ENCODE measurements at regions not wholly inside any gene's neighbourhood (a gene's known extent, or its start where the extent isn't known, plus 50 kb on each side); places are given as distances from the start of the nearest gene placed in this dataset.

DNA sequence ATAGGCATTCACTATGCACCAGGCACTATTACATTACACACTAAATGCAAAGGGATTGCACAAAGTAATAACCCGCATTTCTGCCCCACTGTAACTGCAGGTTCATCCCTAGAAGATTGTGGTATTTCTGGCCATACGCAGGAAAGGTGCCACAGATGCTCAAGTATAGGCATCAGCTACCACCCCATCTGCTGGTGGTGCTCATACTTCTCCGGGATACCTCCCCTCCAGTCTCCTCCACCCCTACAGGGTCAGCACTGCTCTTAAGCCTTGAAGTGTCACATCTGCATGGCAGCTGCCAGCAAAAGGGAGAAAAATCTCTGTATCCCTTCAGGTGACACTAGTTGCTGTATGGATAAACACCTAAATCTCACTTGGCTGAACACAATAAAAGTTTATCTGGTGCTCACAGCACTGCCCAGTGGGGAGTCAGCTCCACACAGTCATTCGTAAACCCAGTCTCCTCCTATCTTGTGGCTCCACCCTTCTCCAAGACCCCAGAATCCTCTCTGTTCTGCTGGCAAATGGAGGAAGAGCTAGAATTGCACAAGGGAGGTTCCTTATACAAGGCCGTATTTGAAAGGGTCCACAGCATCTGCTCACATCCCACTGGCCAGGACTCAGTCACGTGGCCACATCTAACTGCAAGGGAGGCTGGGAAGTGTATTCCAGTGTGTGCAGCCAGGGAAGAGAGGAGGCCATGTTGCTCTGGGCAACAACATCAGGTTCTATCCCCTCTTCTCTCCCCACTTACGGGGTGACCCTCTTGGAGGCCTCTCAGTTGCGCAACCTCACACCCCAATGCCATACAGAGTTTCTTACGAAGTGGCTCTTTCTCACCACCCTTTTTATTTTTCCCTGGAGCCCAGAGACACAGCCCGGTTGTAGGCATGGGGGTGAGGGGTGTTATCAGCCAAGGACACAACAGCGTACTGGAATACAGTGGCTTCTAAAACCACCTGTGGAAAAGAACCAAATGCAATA lies 114.7 kb downstream of the BUD13 start:
- in situ Hi-C loops (cut with HindIII; ENCODE audit: low pct_unique_long_range_greater_than_20kb, low sequenced_read_pairs): no loop called here
- intact Hi-C loops (cut with micrococcal nuclease; ENCODE audit: unreplicated experiment): no loop called here
- DNase-seq (ENCODE audit: low read depth, low spot score) (no peak), ATAC-seq (peak; percentile 62)
- ChIA-PET POLR2A (interaction anchor here (0.6 kb wide), 1 partner anchor 562 kb away, joined by 3 read pairs; no protein-coding TSS in a partner anchor), CTCF (interaction anchor here (0.5 kb wide), 1 partner anchor 98 kb away, joined by 4 read pairs; no protein-coding TSS in a partner anchor)
- H3K9me3 ChIP-seq (ENCODE audit: control insufficient read depth, insufficient read depth, low read depth, low read length): no peaks in the 10 kb centered on the region
- peaks cover 8% of the 10 kb centered on the region for H3K27me3 ChIP-seq (ENCODE audit: control insufficient read depth, insufficient read depth, low read length)
- no TSS peak for BruUV-seq (replicated peaks)
- TF ChIP-seq, protein P1, sequence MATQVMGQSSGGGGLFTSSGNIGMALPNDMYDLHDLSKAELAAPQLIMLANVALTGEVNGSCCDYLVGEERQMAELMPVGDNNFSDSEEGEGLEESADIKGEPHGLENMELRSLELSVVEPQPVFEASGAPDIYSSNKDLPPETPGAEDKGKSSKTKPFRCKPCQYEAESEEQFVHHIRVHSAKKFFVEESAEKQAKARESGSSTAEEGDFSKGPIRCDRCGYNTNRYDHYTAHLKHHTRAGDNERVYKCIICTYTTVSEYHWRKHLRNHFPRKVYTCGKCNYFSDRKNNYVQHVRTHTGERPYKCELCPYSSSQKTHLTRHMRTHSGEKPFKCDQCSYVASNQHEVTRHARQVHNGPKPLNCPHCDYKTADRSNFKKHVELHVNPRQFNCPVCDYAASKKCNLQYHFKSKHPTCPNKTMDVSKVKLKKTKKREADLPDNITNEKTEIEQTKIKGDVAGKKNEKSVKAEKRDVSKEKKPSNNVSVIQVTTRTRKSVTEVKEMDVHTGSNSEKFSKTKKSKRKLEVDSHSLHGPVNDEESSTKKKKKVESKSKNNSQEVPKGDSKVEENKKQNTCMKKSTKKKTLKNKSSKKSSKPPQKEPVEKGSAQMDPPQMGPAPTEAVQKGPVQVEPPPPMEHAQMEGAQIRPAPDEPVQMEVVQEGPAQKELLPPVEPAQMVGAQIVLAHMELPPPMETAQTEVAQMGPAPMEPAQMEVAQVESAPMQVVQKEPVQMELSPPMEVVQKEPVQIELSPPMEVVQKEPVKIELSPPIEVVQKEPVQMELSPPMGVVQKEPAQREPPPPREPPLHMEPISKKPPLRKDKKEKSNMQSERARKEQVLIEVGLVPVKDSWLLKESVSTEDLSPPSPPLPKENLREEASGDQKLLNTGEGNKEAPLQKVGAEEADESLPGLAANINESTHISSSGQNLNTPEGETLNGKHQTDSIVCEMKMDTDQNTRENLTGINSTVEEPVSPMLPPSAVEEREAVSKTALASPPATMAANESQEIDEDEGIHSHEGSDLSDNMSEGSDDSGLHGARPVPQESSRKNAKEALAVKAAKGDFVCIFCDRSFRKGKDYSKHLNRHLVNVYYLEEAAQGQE (IDR thresholded peaks at IDR 0.05; ENCODE audit: insufficient read depth in 1 of 2, low read depth in 2 of 2, low read length in 1 of 2): no peak
- TF ChIP-seq TCF7L2 (IDR thresholded peaks at IDR 0.05; ENCODE audit: low read depth, low read length): no peak
- TF ChIP-seq SIN3A (IDR thresholded peaks at IDR 0.05; ENCODE audit: borderline replicate concordance, insufficient read depth, low read depth, low read length): no peak
- TF ChIP-seq, protein P2, sequence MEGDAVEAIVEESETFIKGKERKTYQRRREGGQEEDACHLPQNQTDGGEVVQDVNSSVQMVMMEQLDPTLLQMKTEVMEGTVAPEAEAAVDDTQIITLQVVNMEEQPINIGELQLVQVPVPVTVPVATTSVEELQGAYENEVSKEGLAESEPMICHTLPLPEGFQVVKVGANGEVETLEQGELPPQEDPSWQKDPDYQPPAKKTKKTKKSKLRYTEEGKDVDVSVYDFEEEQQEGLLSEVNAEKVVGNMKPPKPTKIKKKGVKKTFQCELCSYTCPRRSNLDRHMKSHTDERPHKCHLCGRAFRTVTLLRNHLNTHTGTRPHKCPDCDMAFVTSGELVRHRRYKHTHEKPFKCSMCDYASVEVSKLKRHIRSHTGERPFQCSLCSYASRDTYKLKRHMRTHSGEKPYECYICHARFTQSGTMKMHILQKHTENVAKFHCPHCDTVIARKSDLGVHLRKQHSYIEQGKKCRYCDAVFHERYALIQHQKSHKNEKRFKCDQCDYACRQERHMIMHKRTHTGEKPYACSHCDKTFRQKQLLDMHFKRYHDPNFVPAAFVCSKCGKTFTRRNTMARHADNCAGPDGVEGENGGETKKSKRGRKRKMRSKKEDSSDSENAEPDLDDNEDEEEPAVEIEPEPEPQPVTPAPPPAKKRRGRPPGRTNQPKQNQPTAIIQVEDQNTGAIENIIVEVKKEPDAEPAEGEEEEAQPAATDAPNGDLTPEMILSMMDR (IDR thresholded peaks at IDR 0.05): no peak
- no peak for TF ChIP-seq POLR2AphosphoS5 (IDR thresholded peaks at IDR 0.05; ENCODE audit: low read depth, low read length)
- H3K4me3 ChIP-seq (ENCODE audit: low read depth in 2 of 2, low read length in 2 of 2): no peak overlapping the region
- H3K27ac ChIP-seq (ENCODE audit: low read length): no peak overlapping the region
- no peaks in the 10 kb centered on the region for H3K4me1 ChIP-seq (ENCODE audit: control insufficient read depth, insufficient read depth, low read length)
- no peaks in the 10 kb centered on the region for H3K36me3 ChIP-seq (ENCODE audit: control insufficient read depth, insufficient read depth, low read length)

DNA sequence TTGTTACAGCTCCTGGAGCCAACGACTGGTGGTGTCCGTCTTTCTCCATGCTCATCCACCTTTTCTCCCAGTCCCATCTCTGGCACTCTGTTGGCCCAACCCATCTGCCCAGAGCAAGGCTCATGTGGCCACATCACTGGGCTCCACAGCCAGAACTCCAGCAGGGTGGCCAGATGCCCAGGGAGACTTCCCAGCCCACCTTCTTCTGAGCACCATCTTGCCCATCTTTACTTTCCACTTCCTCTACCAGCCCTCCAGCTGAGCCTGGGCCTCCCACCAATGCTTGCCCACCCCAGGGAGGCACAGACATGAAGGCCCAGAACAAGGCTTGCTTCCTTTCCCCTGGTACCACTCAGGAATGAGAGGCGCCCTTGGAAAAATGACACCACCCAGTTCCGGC lies 116.8 kb downstream of the BUD13 start:
- CTCF ChIA-PET: interaction anchor here (0.7 kb wide), 1 partner anchor 85 kb away, joined by 5 read pairs; no protein-coding TSS in a partner anchor
- BruUV-seq (replicated peaks): no TSS peak
- in situ Hi-C loops (cut with HindIII; ENCODE audit: low pct_unique_long_range_greater_than_20kb, low sequenced_read_pairs): no loop called here

More for the DNA sequence above, 116.8 kb downstream of the BUD13 start:
- no peak overlapping the region for H3K4me3 ChIP-seq (ENCODE audit: low read depth in 2 of 2, low read length in 2 of 2)
- ATAC-seq (no peak), DNase-seq (ENCODE audit: low read depth, low spot score) (no peak)
- H3K4me1 ChIP-seq (ENCODE audit: control insufficient read depth, insufficient read depth, low read length): no peaks in the 10 kb centered on the region
- no peak overlapping the region for H3K27ac ChIP-seq (ENCODE audit: low read length)
- no peak for TF ChIP-seq TCF7L2 (IDR thresholded peaks at IDR 0.05; ENCODE audit: low read depth, low read length)
- no peak for TF ChIP-seq POLR2AphosphoS5 (IDR thresholded peaks at IDR 0.05; ENCODE audit: low read depth, low read length)
- TF ChIP-seq, protein P1 (IDR thresholded peaks at IDR 0.05; ENCODE audit: insufficient read depth in 1 of 2, low read depth in 2 of 2, low read length in 1 of 2): no peak
- no peak for TF ChIP-seq SIN3A (IDR thresholded peaks at IDR 0.05; ENCODE audit: borderline replicate concordance, insufficient read depth, low read depth, low read length)
- TF ChIP-seq, protein P2 (IDR thresholded peaks at IDR 0.05): no peak
- H3K27me3 ChIP-seq (ENCODE audit: control insufficient read depth, insufficient read depth, low read length): no peaks in the 10 kb centered on the region
- H3K9me3 ChIP-seq (ENCODE audit: control insufficient read depth, insufficient read depth, low read depth, low read length): no peaks in the 10 kb centered on the region
- POLR2A ChIA-PET: no interaction called here
- no peaks in the 10 kb centered on the region for H3K36me3 ChIP-seq (ENCODE audit: control insufficient read depth, insufficient read depth, low read length)
- intact Hi-C loops (cut with micrococcal nuclease; ENCODE audit: unreplicated experiment): no loop called here
